ENCODE measurements at regions not wholly inside any gene's neighbourhood (a gene's known extent, or its start where the extent isn't known, plus 50 kb on each side); places are given as distances from the start of the nearest gene placed in this dataset.

DNA sequence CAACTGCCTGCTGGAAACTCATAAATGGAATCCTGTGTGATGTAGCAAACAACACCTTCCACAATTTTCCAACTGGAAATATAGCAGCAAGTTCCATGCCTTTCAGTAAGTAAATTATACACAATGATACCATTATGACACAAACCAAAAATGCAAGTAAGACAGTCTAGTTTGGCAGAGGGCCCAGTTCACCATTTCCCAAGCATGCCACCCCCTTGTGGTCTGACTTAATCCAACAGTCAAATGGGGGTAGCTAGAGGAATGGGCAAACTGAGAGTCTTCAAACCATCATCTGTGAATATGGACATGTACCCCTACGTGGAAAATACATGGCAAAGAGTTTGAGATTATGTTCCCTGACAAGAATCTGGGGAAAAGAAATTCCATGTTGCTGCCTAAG, 137.6 kb upstream of the VWC2 start:
- Histone ChIP-seq H3K9ac (ENCODE audit: insufficient read depth, low read length, poor library complexity, severe bottlenecking) (no peak overlapping the region), H3K27ac (ENCODE audit: low read depth in 1 of 2, low read length in 2 of 2) (no peak overlapping the region), H2AFZ (ENCODE audit: insufficient read depth, low read depth, low read length, poor library complexity, severe bottlenecking) (no peak overlapping the region), H3K4me3 (replicated peaks in 1 of 3; ENCODE audit: low read depth in 2 of 3, low read length in 3 of 3) (no peak overlapping the region), H4K20me1 (ENCODE audit: insufficient read depth, low read length) (no peaks in the 10 kb centered on the region), H3K79me2 (ENCODE audit: insufficient read depth, low read length) (no peaks in the 10 kb centered on the region), H3K36me3 (replicated peaks in 1 of 2; ENCODE audit: control insufficient read depth in 1 of 2, insufficient read depth in 2 of 2, low read length in 2 of 2) (no peaks in the 10 kb centered on the region), H3K9me3 (replicated peaks in 1 of 2; ENCODE audit: control insufficient read depth in 1 of 2, insufficient read depth in 1 of 2, low read length in 2 of 2) (no peaks in the 10 kb centered on the region), H3K27me3 (ENCODE audit: control insufficient read depth in 2 of 2, insufficient read depth in 2 of 2, low read length in 2 of 2) (no peaks in the 10 kb centered on the region), H3K4me2 (replicated peaks; ENCODE audit: extremely low read depth, low read length, poor library complexity, severe bottlenecking) (no peak overlapping the region), H3K4me1 (ENCODE audit: control insufficient read depth in 1 of 2, insufficient read depth in 2 of 2, low read length in 2 of 2) (peaks cover 0 to 6% of the 10 kb centered on the region in 2 donors)
- no peak for DNase-seq
- H3K4me1 Mint-ChIP-seq, result peaks cover 10% of the 10 kb centered on the region
- intact Hi-C loops (cut with micrococcal nuclease), result no loop called here
- no peak overlapping the region for H3K27ac Mint-ChIP-seq
- H3K4me3 Mint-ChIP-seq, result no peak overlapping the region
- no CpG with 5 or more reads among the region's 1 CpG for whole genome bisulfite sequencing (ENCODE audit: insufficient coverage)
- H3K36me3 Mint-ChIP-seq, result no peaks in the 10 kb centered on the region
- H3K9me3 Mint-ChIP-seq, result peaks cover 0 to 2% (median 0%) of the 10 kb centered on the region in 7 donors
- TF ChIP-seq, protein P1, sequence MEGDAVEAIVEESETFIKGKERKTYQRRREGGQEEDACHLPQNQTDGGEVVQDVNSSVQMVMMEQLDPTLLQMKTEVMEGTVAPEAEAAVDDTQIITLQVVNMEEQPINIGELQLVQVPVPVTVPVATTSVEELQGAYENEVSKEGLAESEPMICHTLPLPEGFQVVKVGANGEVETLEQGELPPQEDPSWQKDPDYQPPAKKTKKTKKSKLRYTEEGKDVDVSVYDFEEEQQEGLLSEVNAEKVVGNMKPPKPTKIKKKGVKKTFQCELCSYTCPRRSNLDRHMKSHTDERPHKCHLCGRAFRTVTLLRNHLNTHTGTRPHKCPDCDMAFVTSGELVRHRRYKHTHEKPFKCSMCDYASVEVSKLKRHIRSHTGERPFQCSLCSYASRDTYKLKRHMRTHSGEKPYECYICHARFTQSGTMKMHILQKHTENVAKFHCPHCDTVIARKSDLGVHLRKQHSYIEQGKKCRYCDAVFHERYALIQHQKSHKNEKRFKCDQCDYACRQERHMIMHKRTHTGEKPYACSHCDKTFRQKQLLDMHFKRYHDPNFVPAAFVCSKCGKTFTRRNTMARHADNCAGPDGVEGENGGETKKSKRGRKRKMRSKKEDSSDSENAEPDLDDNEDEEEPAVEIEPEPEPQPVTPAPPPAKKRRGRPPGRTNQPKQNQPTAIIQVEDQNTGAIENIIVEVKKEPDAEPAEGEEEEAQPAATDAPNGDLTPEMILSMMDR (IDR thresholded peaks at IDR 0.05), result no peak
- H3K27me3 Mint-ChIP-seq (ENCODE audit: low read depth in 3 of 3), result peaks cover 0 to 3% (median 0%) of the 10 kb centered on the region in 3 donors

DNA sequence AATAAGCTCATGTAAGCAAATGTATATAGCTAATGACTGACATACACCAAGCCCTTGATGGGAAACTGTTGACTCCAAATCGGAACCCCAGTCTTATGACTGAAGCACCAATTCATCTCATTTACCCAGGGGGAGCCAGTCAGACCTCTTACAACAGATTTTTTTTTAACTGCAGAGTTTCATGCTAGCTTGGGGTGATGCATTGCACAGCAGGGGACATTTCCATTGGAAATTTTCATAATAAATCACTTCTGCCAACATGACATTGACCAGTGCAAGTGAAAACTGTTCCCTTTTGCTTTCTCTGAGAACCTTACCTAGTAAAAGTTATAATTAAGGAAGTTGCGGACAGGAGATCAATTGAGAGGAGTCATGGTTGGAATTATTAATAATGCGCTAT, 137.0 kb upstream of the VWC2 start:
- H3K4me1 Mint-ChIP-seq, result peaks cover 8% of the 10 kb centered on the region
- no peaks in the 10 kb centered on the region for H3K27me3 ChIP-seq (ENCODE audit: control insufficient read depth in 2 of 2, insufficient read depth in 2 of 2, low read length in 2 of 2)

More for the DNA sequence above, 137.0 kb upstream of the VWC2 start:
- Histone ChIP-seq H3K4me2 (replicated peaks; ENCODE audit: extremely low read depth, low read length, poor library complexity, severe bottlenecking) (no peak overlapping the region), H3K9me3 (replicated peaks in 1 of 2; ENCODE audit: control insufficient read depth in 1 of 2, insufficient read depth in 1 of 2, low read length in 2 of 2) (no peaks in the 10 kb centered on the region), H2AFZ (ENCODE audit: insufficient read depth, low read depth, low read length, poor library complexity, severe bottlenecking) (no peak overlapping the region), H3K36me3 (replicated peaks in 1 of 2; ENCODE audit: control insufficient read depth in 1 of 2, insufficient read depth in 2 of 2, low read length in 2 of 2) (no peaks in the 10 kb centered on the region), H4K20me1 (ENCODE audit: insufficient read depth, low read length) (no peaks in the 10 kb centered on the region), H3K79me2 (ENCODE audit: insufficient read depth, low read length) (no peaks in the 10 kb centered on the region), H3K9ac (ENCODE audit: insufficient read depth, low read length, poor library complexity, severe bottlenecking) (no peak overlapping the region), H3K4me3 (replicated peaks in 1 of 3; ENCODE audit: low read depth in 2 of 3, low read length in 3 of 3) (no peak overlapping the region), H3K4me1 (ENCODE audit: control insufficient read depth in 1 of 2, insufficient read depth in 2 of 2, low read length in 2 of 2) (peaks cover 0 to 6% of the 10 kb centered on the region in 2 donors), H3K27ac (ENCODE audit: low read depth in 1 of 2, low read length in 2 of 2) (no peak overlapping the region)
- WGBS (ENCODE audit: insufficient coverage), result no CpG with 5 or more reads among the region's 3 CpGs
- TF ChIP-seq, protein P1 (IDR thresholded peaks at IDR 0.05), result no peak
- Mint-ChIP-seq H3K27ac (no peak overlapping the region), H3K27me3 (ENCODE audit: low read depth in 3 of 3) (peaks cover 0 to 3% (median 0%) of the 10 kb centered on the region in 3 donors), H3K4me3 (no peak overlapping the region), H3K36me3 (no peaks in the 10 kb centered on the region), H3K9me3 (peaks cover 0 to 2% (median 0%) of the 10 kb centered on the region in 7 donors)
- DNase-seq, result no peak
- intact Hi-C loops (cut with micrococcal nuclease), result no loop called here
